NT2/D1 (cell line): ENCODE measurements at regions not wholly inside any gene's neighbourhood (a gene's known extent, or its start where the extent isn't known, plus 50 kb on each side); places are given as distances from the start of the nearest gene placed in this dataset.

Experiments
- DNase-seq: peaks from one replicate; pipeline ENCODE4 v3.0.0-alpha.2; 2011; ENCODE audit warnings: low read depth, low spot score
- H3K27me3 ChIP-seq: 2 replicates; pipeline ENCODE4 v1.6.0; 2011; ENCODE audit warnings: mild to moderate bottlenecking; ENCODE audit not compliant: insufficient read length, insufficient read depth
- H3K36me3 ChIP-seq: 2 replicates; pipeline ENCODE4 v1.6.1; 2011; ENCODE audit warnings: mild to moderate bottlenecking, low read length, mixed read lengths; ENCODE audit not compliant: insufficient read depth, insufficient read length
- H3K4me1 ChIP-seq: 2 replicates; pipeline ENCODE4 v1.5.1; 2011; ENCODE audit not compliant: insufficient read depth, insufficient read length
- H3K4me3 ChIP-seq: 2 replicates; pipeline ENCODE4 v1.5.1; 2011; ENCODE audit warnings: low read depth; ENCODE audit not compliant: insufficient read length
- H3K9ac ChIP-seq: 2 replicates; pipeline ENCODE4 v1.6.0; 2011; ENCODE audit warnings: low read depth; ENCODE audit not compliant: insufficient read length
- H3K9me3 ChIP-seq: 2 replicates; pipeline ENCODE4 v1.5.1; 2011; ENCODE audit warnings: mild to moderate bottlenecking, low read length; ENCODE audit not compliant: insufficient read depth
- SUZ12 ChIP-seq: IDR thresholded peaks from 2 replicates; pipeline ENCODE4 v1.6.1; 2011; ENCODE audit not compliant: insufficient read length, insufficient read depth; ENCODE audit errors: extremely low read depth
- YY1 ChIP-seq: IDR thresholded peaks from 2 replicates; pipeline ENCODE4 v1.6.1; 2011; ENCODE audit not compliant: insufficient read length, insufficient read depth
- ZNF274 ChIP-seq: IDR thresholded peaks from 2 replicates; pipeline ENCODE4 v1.6.1; 2011; ENCODE audit warnings: mild to moderate bottlenecking, low read depth, low read length

GRCh38 chr6:23731609-23732008 lies 394.4 kb upstream of the NRSN1 start:
- no peak for DNase-seq
- Histone ChIP-seq H3K36me3 (no peaks in the 10 kb centered on the region), H3K27me3 (no peaks in the 10 kb centered on the region), H3K4me1 (no peaks in the 10 kb centered on the region), H3K4me3 (no peak overlapping the region), H3K9ac (no peak overlapping the region), H3K9me3 (no peaks in the 10 kb centered on the region)
- TF ChIP-seq YY1 (no peak), ZNF274 (no peak), SUZ12 (no peak)

- H3K9ac ChIP-seq = no peak overlapping the region
- H3K36me3 ChIP-seq = no peaks in the 10 kb centered on the region
- H3K27me3 ChIP-seq = no peaks in the 10 kb centered on the region
- H3K4me3 ChIP-seq = no peak overlapping the region
- no peaks in the 10 kb centered on the region for H3K4me1 ChIP-seq
- TF ChIP-seq YY1 (no peak), SUZ12 (no peak), ZNF274 (no peak)
- no peak for DNase-seq
- no peaks in the 10 kb centered on the region for H3K9me3 ChIP-seq
These were observed 393.5 kb upstream of the NRSN1 start for GRCh38 chr6:23732521-23732920.

GRCh38 chr6:23735151-23735550 lies 390.9 kb upstream of the NRSN1 start:
- TF ChIP-seq YY1 = no peak
- Histone ChIP-seq H3K9ac (no peak overlapping the region), H3K4me3 (no peak overlapping the region), H3K9me3 (no peaks in the 10 kb centered on the region), H3K4me1 (no peaks in the 10 kb centered on the region), H3K27me3 (no peaks in the 10 kb centered on the region), H3K36me3 (no peaks in the 10 kb centered on the region)
- DNase-seq = no peak

GRCh38 chr6:23736577-23736976 lies 389.4 kb upstream of the NRSN1 start:
- DNase-seq = no peak
- TF ChIP-seq YY1 = no peak
- TF ChIP-seq ZNF274 = no peak
- TF ChIP-seq SUZ12 = no peak
- Histone ChIP-seq H3K4me3 (no peak overlapping the region), H3K27me3 (no peaks in the 10 kb centered on the region), H3K36me3 (no peaks in the 10 kb centered on the region), H3K4me1 (no peaks in the 10 kb centered on the region), H3K9ac (no peak overlapping the region), H3K9me3 (no peaks in the 10 kb centered on the region)

- Histone ChIP-seq H3K9me3 (no peaks in the 10 kb centered on the region), H3K4me1 (no peaks in the 10 kb centered on the region), H3K27me3 (no peaks in the 10 kb centered on the region), H3K9ac (no peak overlapping the region), H3K4me3 (no peak overlapping the region), H3K36me3 (no peaks in the 10 kb centered on the region)
- no peak for DNase-seq
- TF ChIP-seq YY1 (no peak), SUZ12 (no peak), ZNF274 (no peak)
These were observed 378.8 kb upstream of the NRSN1 start for GRCh38 chr6:23747239-23747638.

GRCh38 chr6:23752414-23752813 lies 373.6 kb upstream of the NRSN1 start:
- Histone ChIP-seq H3K9ac (no peak overlapping the region), H3K36me3 (no peaks in the 10 kb centered on the region), H3K4me3 (no peak overlapping the region), H3K27me3 (no peaks in the 10 kb centered on the region), H3K4me1 (no peaks in the 10 kb centered on the region), H3K9me3 (no peaks in the 10 kb centered on the region)
- DNase-seq = no peak
- TF ChIP-seq ZNF274 (no peak), SUZ12 (no peak), YY1 (no peak)

- TF ChIP-seq YY1 = no peak
- TF ChIP-seq SUZ12 = no peak
- TF ChIP-seq ZNF274 = no peak
- no peak for DNase-seq
- Histone ChIP-seq H3K36me3 (no peaks in the 10 kb centered on the region), H3K4me1 (no peaks in the 10 kb centered on the region), H3K9ac (no peak overlapping the region), H3K27me3 (no peaks in the 10 kb centered on the region), H3K4me3 (no peak overlapping the region), H3K9me3 (no peaks in the 10 kb centered on the region)
These were observed 371.8 kb upstream of the NRSN1 start for GRCh38 chr6:23754197-23754596.

DNA sequence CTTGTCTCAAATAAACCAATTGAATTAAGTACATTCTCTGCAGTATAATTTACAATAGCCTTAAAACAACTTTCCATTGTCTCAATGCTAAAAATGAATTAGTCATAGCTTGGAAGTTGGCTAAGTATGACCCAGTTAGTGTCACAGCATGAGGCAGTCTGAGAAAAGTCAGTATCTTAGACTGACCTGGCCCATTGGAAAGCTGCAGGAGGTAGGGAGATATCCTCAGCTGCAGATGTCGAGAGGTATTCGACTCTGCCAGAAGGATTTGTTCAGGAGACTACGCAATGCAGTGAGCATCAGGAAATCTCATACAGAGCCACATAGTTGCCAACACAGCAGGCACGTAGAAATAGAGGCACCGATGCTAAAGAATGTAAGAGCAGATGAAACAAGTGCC lies 350.9 kb upstream of the NRSN1 start:
- Histone ChIP-seq H3K4me1 (no peaks in the 10 kb centered on the region), H3K27me3 (no peaks in the 10 kb centered on the region), H3K9ac (no peak overlapping the region), H3K4me3 (no peak overlapping the region), H3K9me3 (no peaks in the 10 kb centered on the region), H3K36me3 (no peaks in the 10 kb centered on the region)
- no peak for TF ChIP-seq ZNF274
- no peak for TF ChIP-seq SUZ12
- no peak for TF ChIP-seq YY1
- DNase-seq = no peak
